ENCODE measurements at regions not wholly inside any gene's neighbourhood (a gene's known extent, or its start where the extent isn't known, plus 50 kb on each side); places are given as distances from the start of the nearest gene placed in this dataset.

DNA sequence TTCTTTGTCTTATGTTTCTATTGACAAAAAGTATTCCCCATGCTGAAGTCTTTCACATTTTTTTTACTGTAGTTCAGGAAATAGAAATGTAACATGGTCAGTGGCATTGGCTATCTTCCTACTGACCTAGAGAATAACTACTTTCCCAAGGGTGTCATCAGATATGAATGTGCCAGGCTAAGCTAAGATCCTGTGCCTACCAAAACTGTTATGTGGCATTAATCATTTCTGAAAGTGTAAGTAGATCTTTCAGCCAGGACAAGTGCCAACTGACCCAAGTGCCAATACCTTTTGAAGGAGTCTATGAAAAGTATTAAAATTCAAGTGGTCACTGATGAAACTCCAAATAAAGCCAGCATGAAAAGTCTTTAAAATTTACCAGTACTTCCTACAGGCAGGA, 165.3 kb downstream of the TNFSF18 start:
- Histone ChIP-seq H3K4me3 (replicated peaks; ENCODE audit: low read depth, low read length) (no peak overlapping the region), H3K27me3 (replicated peaks; ENCODE audit: control insufficient read depth, insufficient read depth, low read length) (peaks cover 2% of the 10 kb centered on the region), H3K36me3 (ENCODE audit: control insufficient read depth, insufficient read depth, low read length) (no peaks in the 10 kb centered on the region)
- TF ChIP-seq, protein P1, sequence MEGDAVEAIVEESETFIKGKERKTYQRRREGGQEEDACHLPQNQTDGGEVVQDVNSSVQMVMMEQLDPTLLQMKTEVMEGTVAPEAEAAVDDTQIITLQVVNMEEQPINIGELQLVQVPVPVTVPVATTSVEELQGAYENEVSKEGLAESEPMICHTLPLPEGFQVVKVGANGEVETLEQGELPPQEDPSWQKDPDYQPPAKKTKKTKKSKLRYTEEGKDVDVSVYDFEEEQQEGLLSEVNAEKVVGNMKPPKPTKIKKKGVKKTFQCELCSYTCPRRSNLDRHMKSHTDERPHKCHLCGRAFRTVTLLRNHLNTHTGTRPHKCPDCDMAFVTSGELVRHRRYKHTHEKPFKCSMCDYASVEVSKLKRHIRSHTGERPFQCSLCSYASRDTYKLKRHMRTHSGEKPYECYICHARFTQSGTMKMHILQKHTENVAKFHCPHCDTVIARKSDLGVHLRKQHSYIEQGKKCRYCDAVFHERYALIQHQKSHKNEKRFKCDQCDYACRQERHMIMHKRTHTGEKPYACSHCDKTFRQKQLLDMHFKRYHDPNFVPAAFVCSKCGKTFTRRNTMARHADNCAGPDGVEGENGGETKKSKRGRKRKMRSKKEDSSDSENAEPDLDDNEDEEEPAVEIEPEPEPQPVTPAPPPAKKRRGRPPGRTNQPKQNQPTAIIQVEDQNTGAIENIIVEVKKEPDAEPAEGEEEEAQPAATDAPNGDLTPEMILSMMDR (IDR thresholded peaks at IDR 0.05; ENCODE audit: insufficient read depth, low read length, poor library complexity, severe bottlenecking): no peak
- DNase-seq (ENCODE audit: extremely low read depth, insufficient read length): no peak

DNA sequence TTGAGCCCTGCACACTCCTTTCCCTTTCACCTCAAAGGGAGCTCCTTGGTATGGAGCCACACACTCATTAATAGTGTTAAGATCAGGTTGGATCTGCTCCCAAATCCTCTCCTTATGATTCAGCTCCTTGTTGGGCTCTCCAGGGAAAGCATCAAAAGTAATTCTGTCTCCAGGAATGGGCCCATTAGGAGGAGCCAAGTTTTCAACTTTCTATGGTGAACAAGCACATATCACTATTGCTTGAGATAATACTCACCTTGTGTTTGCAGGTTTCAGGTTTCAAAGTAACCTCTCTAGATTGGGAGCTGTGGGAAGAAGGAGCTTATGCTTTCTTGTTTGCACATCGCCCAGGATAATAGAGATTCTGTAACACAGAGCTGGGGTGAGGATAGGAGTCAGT, 164.8 kb downstream of the TNFSF18 start:
- H3K27me3 ChIP-seq (replicated peaks; ENCODE audit: control insufficient read depth, insufficient read depth, low read length): peaks cover 2% of the 10 kb centered on the region
- TF ChIP-seq, protein P1 (IDR thresholded peaks at IDR 0.05; ENCODE audit: insufficient read depth, low read length, poor library complexity, severe bottlenecking): no peak
- no peak for DNase-seq (ENCODE audit: extremely low read depth, insufficient read length)
- no peak overlapping the region for H3K4me3 ChIP-seq (replicated peaks; ENCODE audit: low read depth, low read length)
- no peaks in the 10 kb centered on the region for H3K36me3 ChIP-seq (ENCODE audit: control insufficient read depth, insufficient read depth, low read length)

DNA sequence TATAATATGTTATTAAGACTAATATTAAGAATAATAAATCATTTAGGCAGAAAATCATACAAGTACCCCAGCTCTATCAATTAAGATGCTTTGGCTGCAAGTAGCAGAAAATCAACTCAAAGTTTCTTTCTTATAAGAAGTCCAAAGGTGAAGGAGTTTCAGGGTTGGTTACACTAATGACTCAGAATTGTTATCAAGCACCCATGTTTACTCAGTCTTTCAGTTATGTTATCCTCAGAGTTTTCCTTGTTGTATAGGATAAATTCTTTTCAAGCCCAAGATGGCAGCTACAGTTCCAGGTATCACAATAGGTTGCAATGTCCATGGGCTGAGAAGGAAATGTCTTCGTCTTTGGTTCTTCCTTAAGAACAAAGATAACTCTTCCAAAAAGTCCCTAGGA, 163.6 kb downstream of the TNFSF18 start:
- peaks cover 2% of the 10 kb centered on the region for H3K27me3 ChIP-seq (replicated peaks; ENCODE audit: control insufficient read depth, insufficient read depth, low read length)

DNA sequence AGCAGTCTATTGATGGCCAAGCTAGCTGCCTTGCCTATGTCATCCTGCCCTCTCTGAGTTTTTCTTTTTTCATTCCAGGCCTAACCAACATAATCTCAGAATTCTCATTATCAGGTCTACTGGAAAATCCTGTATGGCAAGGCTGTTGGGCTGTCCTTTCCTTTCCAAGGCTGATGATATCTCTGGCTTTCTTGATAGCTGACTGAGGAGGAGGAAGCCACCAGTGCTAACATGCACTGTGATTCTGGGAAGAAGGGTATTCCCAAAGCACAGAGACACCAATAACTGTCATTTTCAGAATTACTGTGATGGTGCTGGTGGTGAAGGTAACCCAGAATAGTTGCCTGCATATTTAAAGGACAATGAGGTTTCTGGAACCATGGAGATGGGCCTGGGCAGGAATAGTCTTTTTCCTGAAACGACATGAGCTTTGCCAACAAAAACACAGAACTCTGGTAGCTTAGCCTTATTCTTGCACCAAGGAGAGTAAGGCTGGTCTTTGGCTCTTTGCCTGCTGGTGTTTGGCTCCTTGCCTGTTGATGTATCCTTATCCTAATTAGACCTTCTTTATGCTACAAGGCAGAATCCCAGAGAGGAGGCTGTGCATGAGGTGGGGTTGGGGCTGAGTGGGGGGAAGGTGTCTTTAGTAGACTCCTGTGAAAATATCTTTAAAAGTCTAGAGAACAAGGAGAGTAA, 157.4 kb downstream of the TNFSF18 start:
- Histone ChIP-seq H3K36me3 (ENCODE audit: control insufficient read depth, insufficient read depth, low read length) (no peaks in the 10 kb centered on the region), H3K27me3 (replicated peaks; ENCODE audit: control insufficient read depth, insufficient read depth, low read length) (peaks cover 3% of the 10 kb centered on the region), H3K4me3 (replicated peaks; ENCODE audit: low read depth, low read length) (no peak overlapping the region)
- no peak for DNase-seq (ENCODE audit: extremely low read depth, insufficient read length)
- TF ChIP-seq, protein P1 (IDR thresholded peaks at IDR 0.05; ENCODE audit: insufficient read depth, low read length, poor library complexity, severe bottlenecking): no peak

More for the DNA sequence above, 163.6 kb downstream of the TNFSF18 start:
- Histone ChIP-seq H3K4me3 (replicated peaks; ENCODE audit: low read depth, low read length) (no peak overlapping the region), H3K36me3 (ENCODE audit: control insufficient read depth, insufficient read depth, low read length) (no peaks in the 10 kb centered on the region)
- DNase-seq (ENCODE audit: extremely low read depth, insufficient read length): no peak
- TF ChIP-seq, protein P1 (IDR thresholded peaks at IDR 0.05; ENCODE audit: insufficient read depth, low read length, poor library complexity, severe bottlenecking): no peak

DNA sequence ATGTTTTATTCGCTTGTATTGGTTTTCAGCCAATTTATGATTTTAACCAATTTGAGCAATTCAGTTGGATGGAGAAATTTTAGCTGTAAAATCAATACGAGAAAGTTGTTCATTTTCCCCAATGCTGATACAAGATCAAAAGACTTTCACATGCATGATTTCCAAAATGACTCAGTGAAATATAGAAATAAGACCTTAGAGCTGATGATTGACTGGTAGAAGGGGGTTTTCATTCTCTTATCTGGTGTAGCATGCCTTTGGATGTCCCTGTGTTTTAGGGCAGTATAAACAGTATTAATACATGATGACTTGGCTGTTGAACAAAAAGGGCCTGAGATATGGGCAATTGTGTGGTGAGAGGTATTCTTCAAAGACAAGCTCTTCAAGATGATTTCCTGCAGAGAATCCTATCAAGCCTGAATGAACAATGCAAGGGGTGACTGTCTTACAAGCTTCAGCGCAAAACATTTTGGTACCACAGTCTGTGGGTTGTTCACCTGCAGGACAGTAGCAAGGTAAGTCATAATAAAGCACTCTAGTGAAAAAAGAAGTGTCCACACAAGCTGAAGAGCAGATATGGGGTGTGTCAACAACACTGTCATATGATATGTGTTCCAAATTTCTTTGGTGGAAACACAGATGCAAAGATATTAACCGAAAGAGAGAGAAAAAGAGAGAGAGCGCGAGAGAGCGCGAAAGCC, 156.2 kb downstream of the TNFSF18 start:
- Histone ChIP-seq H3K4me3 (replicated peaks; ENCODE audit: low read depth, low read length) (no peak overlapping the region), H3K27me3 (replicated peaks; ENCODE audit: control insufficient read depth, insufficient read depth, low read length) (peaks cover 1% of the 10 kb centered on the region), H3K36me3 (ENCODE audit: control insufficient read depth, insufficient read depth, low read length) (no peaks in the 10 kb centered on the region)
- TF ChIP-seq, protein P1 (IDR thresholded peaks at IDR 0.05; ENCODE audit: insufficient read depth, low read length, poor library complexity, severe bottlenecking): no peak
- no peak for DNase-seq (ENCODE audit: extremely low read depth, insufficient read length)
